Suprapubic skin (tissue), 4 donors: ENCODE measurements at regions not wholly inside any gene's neighbourhood (a gene's known extent, or its start where the extent isn't known, plus 50 kb on each side); places are given as distances from the start of the nearest gene placed in this dataset.

ENCODE experiments used
- EP300 ChIP-seq: sonication (generic); formaldehyde crosslinking; IDR thresholded peaks from one replicate; pipeline ENCODE4 v1.6.1; 2017; ENCODE audit warnings: antibody characterized with exemption
- POLR2A ChIP-seq, 2 donors: fragments of 450-650 bp; IDR thresholded peaks; one replicate each; pipeline ENCODE4 v1.6.1; 2017; ENCODE audit warnings: antibody characterized with exemption in 2 of 2, mild to moderate bottlenecking in 2 of 2, moderate library complexity in 2 of 2
- POLR2AphosphoS5 ChIP-seq, 3 donors: sonication (generic); formaldehyde crosslinking; IDR thresholded peaks; one replicate each; pipeline ENCODE4 v1.6.1; 2017; ENCODE audit warnings: antibody characterized with exemption in 3 of 3
- TF ChIP-seq, protein P1 (sequence below), 2 donors: fragments of 200-600 bp in 1 of 2; fragments of 450-650 bp in 1 of 2; sonication (generic) in 1 of 2; IDR thresholded peaks; one replicate each; pipeline ENCODE4 v1.5.1; 2016 to 2019; ENCODE audit warnings: antibody characterized with exemption in 2 of 2, mild to moderate bottlenecking in 1 of 2, moderate library complexity in 1 of 2

DNA sequence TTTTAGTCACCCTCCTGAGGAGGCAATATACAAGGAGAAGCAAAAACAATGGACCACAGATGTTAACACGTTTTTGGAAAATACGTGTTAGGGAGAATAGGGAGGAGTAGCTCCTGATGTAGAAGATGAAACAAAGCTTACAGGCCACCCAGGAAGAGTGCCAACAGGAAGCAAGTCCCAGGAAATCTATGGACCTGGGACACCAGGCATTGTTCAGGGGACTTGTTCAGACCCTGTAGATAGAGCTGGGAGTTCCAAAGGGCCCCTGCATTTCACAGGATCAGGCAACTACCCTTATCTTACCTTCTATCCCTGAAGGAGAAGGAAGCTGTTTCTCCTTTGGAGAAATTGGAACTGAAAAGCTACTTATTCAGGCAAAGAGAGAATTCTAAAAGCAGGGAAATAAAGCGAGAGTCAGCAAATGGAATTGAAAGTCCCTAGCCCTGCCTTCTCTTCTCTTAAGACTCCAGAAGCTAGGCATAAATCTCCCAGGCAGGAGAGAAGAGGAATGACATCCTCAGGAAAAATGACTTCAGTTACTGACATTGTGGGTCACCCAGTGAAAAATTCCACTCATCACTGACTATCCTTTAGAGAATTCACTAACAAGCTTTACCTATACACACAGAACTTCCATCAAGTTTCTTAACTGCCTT lies 77.7 kb upstream of the FAM3C start:
- TF ChIP-seq, protein P1, sequence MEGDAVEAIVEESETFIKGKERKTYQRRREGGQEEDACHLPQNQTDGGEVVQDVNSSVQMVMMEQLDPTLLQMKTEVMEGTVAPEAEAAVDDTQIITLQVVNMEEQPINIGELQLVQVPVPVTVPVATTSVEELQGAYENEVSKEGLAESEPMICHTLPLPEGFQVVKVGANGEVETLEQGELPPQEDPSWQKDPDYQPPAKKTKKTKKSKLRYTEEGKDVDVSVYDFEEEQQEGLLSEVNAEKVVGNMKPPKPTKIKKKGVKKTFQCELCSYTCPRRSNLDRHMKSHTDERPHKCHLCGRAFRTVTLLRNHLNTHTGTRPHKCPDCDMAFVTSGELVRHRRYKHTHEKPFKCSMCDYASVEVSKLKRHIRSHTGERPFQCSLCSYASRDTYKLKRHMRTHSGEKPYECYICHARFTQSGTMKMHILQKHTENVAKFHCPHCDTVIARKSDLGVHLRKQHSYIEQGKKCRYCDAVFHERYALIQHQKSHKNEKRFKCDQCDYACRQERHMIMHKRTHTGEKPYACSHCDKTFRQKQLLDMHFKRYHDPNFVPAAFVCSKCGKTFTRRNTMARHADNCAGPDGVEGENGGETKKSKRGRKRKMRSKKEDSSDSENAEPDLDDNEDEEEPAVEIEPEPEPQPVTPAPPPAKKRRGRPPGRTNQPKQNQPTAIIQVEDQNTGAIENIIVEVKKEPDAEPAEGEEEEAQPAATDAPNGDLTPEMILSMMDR (IDR thresholded peaks at IDR 0.05): no peak
- TF ChIP-seq POLR2AphosphoS5 (IDR thresholded peaks at IDR 0.05) (no peak), POLR2A (IDR thresholded peaks at IDR 0.05) (no peak), EP300 (no peak)
